DMS79 treated with DMSO at 0.1 percent for 48 hours (cell line): ENCODE measurements at regions not wholly inside any gene's neighbourhood (a gene's known extent, or its start where the extent isn't known, plus 50 kb on each side); places are given as distances from the start of the nearest gene placed in this dataset.

ENCODE experiments used
- DNase-seq: peaks from one replicate; lab custom pipeline; 2025; lab: John Stamatoyannopoulos, UW

DNA sequence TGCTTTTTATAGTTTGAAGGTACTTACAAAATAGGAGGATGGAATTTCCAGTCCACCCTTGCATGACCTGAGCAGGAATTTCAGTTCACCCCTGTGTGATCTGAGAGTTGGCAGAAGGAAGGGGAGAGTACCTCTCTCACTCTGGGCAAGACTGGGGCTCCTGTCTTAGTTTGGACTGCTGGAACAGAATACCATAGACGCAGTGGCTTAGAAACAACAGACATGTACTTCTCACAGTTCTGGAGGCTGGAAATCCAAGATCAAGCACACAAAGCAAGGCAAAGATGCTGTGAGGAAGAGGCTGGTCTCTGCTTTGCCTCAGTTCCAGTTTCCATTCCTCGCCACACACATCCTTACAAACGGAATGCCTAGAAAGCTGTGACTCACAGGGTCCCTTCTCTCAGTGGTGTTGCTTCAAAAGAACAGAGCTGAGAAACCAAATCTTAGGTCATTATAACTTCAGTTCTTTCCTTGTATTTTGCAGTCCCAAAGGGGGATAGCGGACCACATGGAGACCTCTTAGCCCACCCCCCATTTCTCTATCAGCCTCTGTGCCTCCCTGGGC is 108.8 kb upstream of the HAAO start:
- DNase-seq: no peak

DNA sequence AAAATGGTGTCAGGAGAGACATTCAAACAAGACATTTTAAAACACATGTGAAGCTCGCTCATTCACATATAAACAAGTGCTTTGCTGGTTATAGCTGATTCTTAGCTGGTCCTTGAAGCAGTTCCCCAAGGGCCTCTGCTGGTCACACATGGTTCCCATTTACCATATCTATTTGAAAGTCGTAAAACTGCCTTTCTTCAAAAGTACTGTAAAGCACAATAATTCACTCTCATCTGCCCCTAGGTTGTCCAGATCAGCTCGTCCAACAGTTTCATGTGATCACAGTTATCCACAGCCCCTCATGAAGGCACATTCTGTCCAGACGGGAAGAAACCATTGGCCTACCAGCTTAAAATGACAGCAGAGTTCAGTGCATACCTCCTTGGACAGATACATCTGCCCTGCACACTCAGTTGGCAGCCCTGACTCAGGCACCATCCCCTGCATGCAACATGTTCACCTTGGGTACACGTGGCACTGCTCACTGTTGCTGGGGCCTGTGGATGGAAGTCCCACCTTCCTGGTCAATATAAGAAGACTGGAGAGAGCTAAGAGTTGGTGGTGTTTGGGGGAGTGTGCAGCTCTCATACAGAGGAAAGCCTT is 108.0 kb upstream of the HAAO start:
- DNase-seq: no peak

- no peak for DNase-seq
Observed at GRCh38 chr2:42897358-42897757, 105.0 kb upstream of the HAAO start.

DNA sequence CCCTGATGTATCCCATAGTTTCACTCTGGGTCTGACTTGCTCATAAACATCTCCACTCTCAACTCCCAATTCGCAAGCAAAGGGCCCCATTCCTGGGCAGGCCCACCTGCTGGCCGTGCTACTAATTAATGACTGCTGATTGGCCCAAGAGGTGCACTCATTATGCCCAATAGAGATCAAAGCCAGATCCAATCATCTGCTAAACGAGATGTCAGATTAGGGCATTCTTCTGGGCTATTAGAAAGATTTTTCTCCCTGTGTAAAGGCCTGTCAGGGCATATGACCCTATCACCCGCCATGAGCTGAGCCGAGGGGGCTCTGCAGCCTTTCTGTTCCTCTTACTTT is 103.4 kb upstream of the HAAO start:
- DNase-seq: no peak

DNA sequence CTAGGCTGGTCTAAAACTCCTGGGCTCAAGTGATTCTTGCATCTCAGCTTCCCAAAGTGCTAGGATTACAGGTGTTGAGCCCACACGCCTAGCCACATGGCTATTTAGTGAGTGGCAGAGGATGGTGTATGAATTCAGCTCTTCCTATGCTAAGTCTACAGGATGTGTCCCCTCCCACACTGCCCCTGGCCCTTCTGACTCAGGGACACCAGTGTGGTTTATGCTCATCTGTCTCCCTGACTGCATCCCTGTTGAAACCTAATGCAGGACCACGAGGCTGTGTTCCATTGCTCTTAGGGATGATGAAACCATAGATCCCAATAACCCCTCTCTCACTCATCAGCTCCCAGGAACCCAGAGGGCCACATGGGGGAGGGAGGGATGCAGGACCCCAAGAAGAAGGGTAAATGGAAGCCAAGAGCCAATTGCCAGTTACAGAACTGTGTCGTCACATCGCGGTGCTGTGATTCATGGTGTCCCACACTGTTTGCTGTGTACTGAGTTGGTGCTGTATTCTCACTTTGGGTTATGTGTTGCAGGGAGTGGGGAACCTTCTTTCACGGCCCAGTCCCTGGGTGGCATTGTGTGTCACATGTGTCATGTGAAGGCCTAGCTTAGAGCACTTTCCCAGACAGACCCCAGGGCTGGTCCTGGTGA is 102.9 kb upstream of the HAAO start:
- DNase-seq: no peak

- DNase-seq: no peak
Observed at GRCh38 chr2:42893047-42893758, 100.8 kb upstream of the HAAO start.

DNA sequence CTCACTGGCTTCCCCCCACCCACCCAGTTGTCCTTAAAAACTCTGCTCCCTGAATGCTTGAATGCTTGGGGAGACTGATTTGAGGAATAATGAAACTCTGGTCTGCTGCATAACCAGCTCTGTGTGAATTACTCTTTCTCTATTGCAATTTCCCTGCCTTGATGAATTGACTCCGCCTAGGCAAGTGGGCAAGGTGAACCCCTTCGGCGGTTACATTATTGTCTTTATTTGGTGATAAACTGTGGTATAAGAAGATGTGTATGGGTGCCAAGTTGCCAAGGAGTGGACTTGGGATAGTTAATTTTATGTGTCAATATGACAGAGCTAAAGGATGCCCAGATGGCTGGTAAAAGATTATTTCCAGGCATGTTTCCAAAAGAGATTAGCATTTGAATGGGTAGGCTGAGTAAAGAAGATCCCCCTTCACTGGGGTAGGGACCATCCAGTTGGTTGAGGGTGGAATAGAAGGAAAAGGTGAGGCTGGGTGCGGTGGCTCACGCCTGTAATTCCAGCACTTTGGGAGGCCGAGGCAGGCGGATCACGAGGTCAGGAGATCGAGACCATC is 98.5 kb upstream of the HAAO start:
- DNase-seq: no peak

DNA sequence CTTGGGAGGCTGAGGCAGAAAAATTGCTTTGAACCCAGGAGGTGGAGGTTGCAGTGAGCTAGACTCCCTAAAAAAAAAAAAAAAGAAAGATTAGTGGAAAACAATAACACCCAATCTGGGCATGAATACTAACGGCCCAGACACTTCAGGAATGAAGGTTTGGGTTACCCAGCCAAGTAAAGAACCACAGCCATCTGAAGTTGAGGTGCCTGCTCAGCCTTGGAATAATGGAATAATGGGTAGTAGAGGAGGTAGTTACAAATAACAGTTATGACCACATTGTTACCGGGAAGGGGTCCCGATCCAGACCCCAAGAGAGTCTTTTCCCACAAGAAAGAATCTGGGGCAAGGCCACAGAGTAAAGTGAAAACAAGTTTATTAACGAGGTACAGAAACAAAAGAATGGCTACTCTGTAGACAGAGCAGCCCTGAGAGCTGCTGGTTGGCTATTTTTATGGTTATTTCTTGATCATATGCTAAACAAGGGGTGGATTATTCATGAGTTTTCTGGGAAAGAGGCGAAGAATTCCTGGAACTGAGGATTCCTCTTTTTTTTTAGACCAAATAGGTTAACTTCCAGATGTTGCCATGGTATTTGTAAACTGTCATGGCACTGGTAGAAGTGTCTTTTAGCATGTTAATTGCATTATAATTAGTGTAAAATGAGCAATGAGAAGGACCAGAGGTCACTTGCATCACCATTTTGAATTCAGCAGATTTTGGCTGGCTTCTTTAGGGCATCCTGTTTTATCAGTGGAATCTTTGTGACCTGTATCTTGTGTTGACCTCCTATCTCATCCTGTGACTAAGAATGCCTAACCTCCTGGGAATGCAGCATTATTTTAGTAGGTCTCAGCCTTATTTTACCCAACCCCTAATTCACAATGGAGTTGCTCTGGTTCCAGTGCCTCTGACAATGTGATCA is 96.2 kb upstream of the HAAO start:
- no peak for DNase-seq

DNA sequence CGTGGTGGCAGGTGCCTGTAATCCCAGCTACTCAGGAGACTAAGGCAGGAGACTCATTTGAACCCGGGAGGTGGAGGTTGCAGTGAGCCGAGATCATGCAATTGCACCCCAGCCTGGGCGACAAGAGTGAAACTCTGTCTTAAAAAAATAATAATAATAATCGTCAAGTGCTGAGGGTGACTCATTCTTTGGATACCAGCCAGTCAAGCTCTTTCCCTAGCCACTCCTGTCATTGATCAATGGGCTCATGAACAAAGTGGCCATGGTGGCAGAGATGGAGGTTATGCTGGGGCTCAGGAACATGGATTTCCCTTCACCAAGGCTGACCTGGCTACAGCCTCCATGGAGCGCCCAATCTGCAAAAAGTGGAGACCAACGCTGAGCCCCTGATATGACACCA is 94.5 kb upstream of the HAAO start:
- no peak for DNase-seq

DNA sequence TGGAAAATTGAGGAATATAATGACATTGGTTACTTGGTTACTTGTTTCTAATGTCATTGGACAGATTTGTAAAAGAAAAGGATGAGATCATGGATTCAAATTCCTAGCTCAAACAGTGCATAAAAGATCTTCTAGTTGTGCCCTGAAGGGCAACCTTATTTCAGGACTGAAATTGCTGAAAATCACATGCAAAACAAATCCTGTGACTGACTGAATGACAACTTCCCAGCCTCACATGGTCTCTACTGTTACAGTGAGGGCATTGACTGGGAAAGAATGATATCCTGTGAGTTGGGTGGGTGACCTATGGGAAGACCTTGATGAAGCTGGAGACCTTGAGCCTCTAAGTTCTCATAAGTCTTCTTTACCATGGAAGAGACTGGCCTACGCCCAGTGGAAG is 90.4 kb upstream of the HAAO start:
- DNase-seq: no peak

GRCh38 chr2:42881732-42882131 is 89.3 kb upstream of the HAAO start:
- DNase-seq: no peak

GRCh38 chr2:42880738-42881690 is 88.6 kb upstream of the HAAO start:
- DNase-seq: no peak

DNA sequence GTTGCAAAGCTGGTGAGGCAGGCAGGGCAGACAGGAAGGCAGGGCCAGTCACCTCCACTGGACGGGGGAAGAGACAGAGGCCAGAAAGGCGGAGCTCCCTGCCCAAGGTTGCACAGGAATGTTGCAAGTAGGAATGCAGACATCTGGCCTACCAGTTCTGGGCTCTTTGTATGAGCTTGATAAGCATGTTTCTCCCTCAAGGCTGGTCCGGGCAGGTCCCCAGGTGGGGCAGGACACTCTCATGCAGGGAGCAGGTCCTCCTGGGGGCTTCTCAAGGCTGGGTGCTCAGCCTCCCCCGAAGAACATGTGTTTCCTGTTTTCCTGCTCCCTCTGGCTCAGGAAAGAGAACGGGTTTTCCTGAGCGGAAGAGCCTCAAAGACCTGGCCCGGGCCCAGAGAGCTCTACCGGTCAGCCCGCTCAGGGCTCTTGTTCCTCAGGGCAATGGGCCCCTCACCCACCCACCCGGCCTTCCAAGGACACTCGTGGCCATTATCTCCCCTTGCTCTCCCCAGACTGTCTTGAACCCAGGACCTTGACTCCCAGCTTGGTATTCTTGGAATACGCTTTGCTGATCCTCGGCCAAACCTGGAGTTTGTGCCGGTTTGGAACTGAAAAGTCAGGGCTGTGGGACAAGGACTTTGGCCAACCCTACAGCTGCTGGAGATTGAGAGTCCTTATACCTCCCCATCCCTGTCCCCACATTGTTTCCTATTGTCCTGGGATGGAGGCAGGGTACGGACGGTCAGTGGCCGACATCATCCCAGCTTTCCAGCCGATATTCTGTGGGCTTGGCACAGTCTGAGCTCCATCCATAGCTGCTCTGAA is 87.7 kb upstream of the HAAO start:
- no peak for DNase-seq

DNA sequence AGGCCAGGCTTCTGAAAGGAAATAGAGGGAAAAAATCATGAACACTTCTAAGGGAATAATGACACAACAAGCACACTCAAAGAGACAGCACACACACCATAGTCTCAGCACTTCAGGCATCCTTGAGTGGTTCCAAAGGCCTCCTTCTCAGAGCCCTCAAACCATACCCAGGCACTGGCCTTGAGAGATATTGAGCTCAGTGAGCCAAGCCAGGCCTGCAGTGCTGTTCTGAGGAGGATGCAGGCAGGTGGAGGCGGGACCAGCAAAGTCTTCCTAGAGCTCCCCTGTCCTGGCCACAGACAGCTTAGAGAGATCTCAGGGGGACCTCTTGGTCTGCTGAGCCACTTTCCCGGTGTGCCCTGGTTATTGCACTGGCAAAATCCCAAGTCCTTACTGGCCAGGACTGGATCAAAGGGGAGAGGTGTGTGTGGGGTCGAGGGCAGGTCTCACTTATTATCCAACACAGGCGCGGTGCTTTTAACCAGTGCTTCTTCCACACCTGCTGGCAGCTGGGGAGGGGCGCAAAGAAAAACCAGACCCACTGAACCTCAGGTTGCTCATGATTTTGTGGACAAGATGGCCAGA is 86.8 kb upstream of the HAAO start:
- DNase-seq: peak; percentile 55

DNA sequence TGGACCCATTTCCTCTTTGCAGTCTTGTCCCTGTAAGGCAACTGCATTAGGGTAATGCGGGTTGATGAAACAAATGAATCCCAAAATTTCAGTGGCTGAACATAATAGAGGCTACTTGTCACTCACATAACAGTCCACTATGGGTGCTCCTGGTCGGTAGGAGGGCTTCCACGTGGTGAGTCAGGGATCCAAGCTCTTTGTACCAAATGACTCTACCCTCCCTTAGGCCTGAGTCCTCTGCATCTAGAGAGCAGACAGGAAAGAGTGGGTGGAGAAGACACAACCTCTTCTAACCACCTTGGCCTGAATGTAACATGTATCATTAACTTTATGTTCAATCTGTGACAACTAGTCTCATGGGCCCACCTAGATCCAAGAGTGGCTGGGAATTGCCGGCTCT is 86.2 kb upstream of the HAAO start:
- DNase-seq: no peak

- DNase-seq: no peak
Observed at GRCh38 chr2:42877936-42878335, 85.6 kb upstream of the HAAO start.

- no peak for DNase-seq
Observed at GRCh38 chr2:42877511-42877910, 85.1 kb upstream of the HAAO start.

DNA sequence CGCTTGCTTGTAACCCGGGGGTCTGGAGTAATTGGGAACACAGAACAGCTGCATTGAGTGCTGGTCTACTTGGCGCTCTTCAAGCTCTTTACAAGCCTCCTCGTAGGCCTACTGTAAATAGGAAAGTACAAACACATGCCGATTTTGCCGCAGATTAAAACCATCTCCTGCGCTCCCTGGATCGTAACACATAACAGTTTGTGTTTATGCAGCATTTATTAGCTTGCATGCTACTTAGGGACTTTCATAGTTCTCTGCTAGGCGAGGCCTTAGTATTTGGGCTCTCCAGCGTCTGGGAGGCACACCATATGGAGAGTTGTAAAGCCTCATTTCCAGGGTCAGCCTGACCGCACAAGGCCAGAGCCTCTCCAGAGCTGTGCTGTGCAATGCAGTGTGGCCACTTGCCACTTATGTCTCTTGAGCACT is 84.0 kb upstream of the HAAO start:
- peak; percentile 70 for DNase-seq

- no peak for DNase-seq
Observed at GRCh38 chr2:42875880-42876279, 83.5 kb upstream of the HAAO start.
